Peyer's patch (tissue), 4 donors: ENCODE measurements at regions not wholly inside any gene's neighbourhood (a gene's known extent, or its start where the extent isn't known, plus 50 kb on each side); places are given as distances from the start of the nearest gene placed in this dataset.

Experiments
- DNase-seq, 3 donors: peaks; one replicate each; pipeline ENCODE4 v3.0.0-alpha.2; 2017 to 2019
- H3K27ac ChIP-seq, 4 donors: fragments of 200-600 bp; sonication (generic); one replicate each; pipeline ENCODE4 v1.5.1; 2016 to 2019
- H3K27me3 ChIP-seq, 2 donors: fragments of 200-600 bp; sonication (generic); one replicate each; pipeline ENCODE4 v1.5.1; 2019
- H3K36me3 ChIP-seq, 3 donors: fragments of 200-600 bp; sonication (generic); one replicate each; pipeline ENCODE4 v1.5.1; 2016 to 2019
- H3K4me1 ChIP-seq, 4 donors: fragments of 200-600 bp; sonication (generic); one replicate each; pipeline ENCODE4 v1.5.1; 2016 to 2019
- H3K4me3 ChIP-seq, 4 donors: fragments of 200-600 bp; sonication (generic); 1 replicate in 3 of 4; 2 replicates in 1 of 4; pipeline ENCODE4 v1.5.1; 2016 to 2019; ENCODE audit warnings: mild to moderate bottlenecking in 1 of 4
- H3K9me3 ChIP-seq, 4 donors: fragments of 200-600 bp; sonication (generic); one replicate each; pipeline ENCODE4 v1.5.1; 2016 to 2019; ENCODE audit warnings: mild to moderate bottlenecking in 1 of 4
- POLR2A ChIP-seq, 2 donors: fragments of 450-650 bp; IDR thresholded peaks; one replicate each; pipeline ENCODE4 v1.5.1; 2017; ENCODE audit warnings: antibody characterized with exemption in 2 of 2, mild to moderate bottlenecking in 2 of 2, moderate library complexity in 2 of 2
- TF ChIP-seq, protein P1 (sequence below), 6 experiments: fragments of 450-650 bp in 4 of 6; fragments of 200-600 bp in 2 of 6; sonication (generic) in 1 of 6; IDR thresholded peaks; one replicate each; pipeline ENCODE4 v1.5.1; 2017 to 2019; ENCODE audit warnings: antibody characterized with exemption in 6 of 6, mild to moderate bottlenecking in 3 of 6, moderate library complexity in 1 of 6

DNA sequence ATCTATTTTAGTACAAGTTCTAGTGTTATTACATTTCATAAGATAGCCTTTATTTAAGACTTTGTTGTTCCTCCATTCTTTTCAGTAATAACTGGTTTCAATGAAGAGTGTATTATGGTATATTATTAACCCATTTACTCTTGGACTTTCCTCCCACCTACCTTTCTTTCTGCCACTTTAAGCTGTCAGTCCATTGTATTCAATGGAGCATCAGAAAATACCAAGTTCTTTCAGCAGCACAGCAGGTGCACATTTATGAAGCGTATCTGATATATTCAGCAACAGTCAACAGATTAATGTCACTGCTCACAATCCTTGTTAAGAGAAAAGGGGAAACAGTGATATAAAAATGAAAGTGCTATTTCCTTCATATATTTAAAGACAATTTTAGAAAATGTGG lies 660.9 kb downstream of the C12orf50 start:
- H3K4me3 ChIP-seq, result no peak overlapping the region
- no peak for DNase-seq
- no peaks in the 10 kb centered on the region for H3K4me1 ChIP-seq
- H3K36me3 ChIP-seq, result no peaks in the 10 kb centered on the region
- no peaks in the 10 kb centered on the region for H3K27me3 ChIP-seq
- no peak overlapping the region for H3K27ac ChIP-seq
- no peaks in the 10 kb centered on the region for H3K9me3 ChIP-seq
- TF ChIP-seq, protein P1, sequence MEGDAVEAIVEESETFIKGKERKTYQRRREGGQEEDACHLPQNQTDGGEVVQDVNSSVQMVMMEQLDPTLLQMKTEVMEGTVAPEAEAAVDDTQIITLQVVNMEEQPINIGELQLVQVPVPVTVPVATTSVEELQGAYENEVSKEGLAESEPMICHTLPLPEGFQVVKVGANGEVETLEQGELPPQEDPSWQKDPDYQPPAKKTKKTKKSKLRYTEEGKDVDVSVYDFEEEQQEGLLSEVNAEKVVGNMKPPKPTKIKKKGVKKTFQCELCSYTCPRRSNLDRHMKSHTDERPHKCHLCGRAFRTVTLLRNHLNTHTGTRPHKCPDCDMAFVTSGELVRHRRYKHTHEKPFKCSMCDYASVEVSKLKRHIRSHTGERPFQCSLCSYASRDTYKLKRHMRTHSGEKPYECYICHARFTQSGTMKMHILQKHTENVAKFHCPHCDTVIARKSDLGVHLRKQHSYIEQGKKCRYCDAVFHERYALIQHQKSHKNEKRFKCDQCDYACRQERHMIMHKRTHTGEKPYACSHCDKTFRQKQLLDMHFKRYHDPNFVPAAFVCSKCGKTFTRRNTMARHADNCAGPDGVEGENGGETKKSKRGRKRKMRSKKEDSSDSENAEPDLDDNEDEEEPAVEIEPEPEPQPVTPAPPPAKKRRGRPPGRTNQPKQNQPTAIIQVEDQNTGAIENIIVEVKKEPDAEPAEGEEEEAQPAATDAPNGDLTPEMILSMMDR (IDR thresholded peaks at IDR 0.05), result no peak
- no peak for TF ChIP-seq POLR2A (IDR thresholded peaks at IDR 0.05)

DNA sequence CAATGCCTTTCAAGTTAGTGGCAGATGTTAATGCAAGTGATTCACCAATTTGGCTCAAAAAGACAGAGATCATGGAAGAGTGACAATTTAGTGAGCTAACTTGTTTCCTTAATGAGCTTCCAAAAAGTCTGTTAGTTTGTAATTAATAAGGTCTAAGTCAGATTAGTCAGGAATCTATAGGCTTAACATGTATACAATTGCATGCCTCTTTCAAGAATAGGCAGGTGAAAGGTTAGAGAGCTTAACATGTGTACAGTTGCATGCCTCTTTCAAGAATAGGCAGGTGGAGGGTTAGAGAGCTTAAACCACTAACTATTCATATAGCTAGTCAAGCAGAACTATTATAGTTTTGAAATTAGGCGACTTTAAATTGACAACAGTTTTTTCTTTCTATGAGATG lies 663.8 kb downstream of the C12orf50 start:
- TF ChIP-seq, protein P1 (IDR thresholded peaks at IDR 0.05), result no peak
- TF ChIP-seq POLR2A (IDR thresholded peaks at IDR 0.05), result no peak
- no peak for DNase-seq
- H3K27me3 ChIP-seq, result no peaks in the 10 kb centered on the region

GRCh38 chr12:87363497-87364084 lies 665.6 kb downstream of the C12orf50 start:
- TF ChIP-seq, protein P1 (IDR thresholded peaks at IDR 0.05), result no peak
- TF ChIP-seq POLR2A (IDR thresholded peaks at IDR 0.05), result no peak
- H3K27me3 ChIP-seq, result no peaks in the 10 kb centered on the region
- no peak overlapping the region for H3K4me3 ChIP-seq
- DNase-seq, result no peak
- H3K9me3 ChIP-seq, result no peaks in the 10 kb centered on the region
- no peaks in the 10 kb centered on the region for H3K4me1 ChIP-seq
- H3K27ac ChIP-seq, result no peak overlapping the region
- no peaks in the 10 kb centered on the region for H3K36me3 ChIP-seq

More for the DNA sequence above, 663.8 kb downstream of the C12orf50 start:
- Histone ChIP-seq H3K9me3 (no peaks in the 10 kb centered on the region), H3K36me3 (no peaks in the 10 kb centered on the region), H3K27ac (no peak overlapping the region), H3K4me1 (no peaks in the 10 kb centered on the region), H3K4me3 (no peak overlapping the region)

GRCh38 chr12:87349681-87350080 lies 679.5 kb downstream of the C12orf50 start:
- H3K27ac ChIP-seq, result no peak overlapping the region
- no peaks in the 10 kb centered on the region for H3K36me3 ChIP-seq
- TF ChIP-seq POLR2A (IDR thresholded peaks at IDR 0.05), result no peak
- TF ChIP-seq, protein P1 (IDR thresholded peaks at IDR 0.05), result no peak
- no peak overlapping the region for H3K4me3 ChIP-seq
- H3K9me3 ChIP-seq, result no peaks in the 10 kb centered on the region
- no peaks in the 10 kb centered on the region for H3K4me1 ChIP-seq
- DNase-seq, result no peak
- no peaks in the 10 kb centered on the region for H3K27me3 ChIP-seq

GRCh38 chr12:87348071-87348470 lies 681.1 kb downstream of the C12orf50 start:
- Histone ChIP-seq H3K36me3 (no peaks in the 10 kb centered on the region), H3K9me3 (no peaks in the 10 kb centered on the region), H3K27ac (no peak overlapping the region), H3K4me1 (no peaks in the 10 kb centered on the region), H3K4me3 (no peak overlapping the region), H3K27me3 (no peaks in the 10 kb centered on the region)
- no peak for TF ChIP-seq POLR2A (IDR thresholded peaks at IDR 0.05)
- TF ChIP-seq, protein P1 (IDR thresholded peaks at IDR 0.05), result no peak
- DNase-seq, result no peak

GRCh38 chr12:87344699-87345098 lies 684.5 kb downstream of the C12orf50 start:
- Histone ChIP-seq H3K36me3 (no peaks in the 10 kb centered on the region), H3K4me1 (no peaks in the 10 kb centered on the region), H3K4me3 (no peak overlapping the region), H3K9me3 (no peaks in the 10 kb centered on the region), H3K27ac (no peak overlapping the region), H3K27me3 (no peaks in the 10 kb centered on the region)
- no peak for DNase-seq
- TF ChIP-seq, protein P1 (IDR thresholded peaks at IDR 0.05), result peak in 3 of 6 experiments; percentile 20 to 43 (median 38)
- no peak for TF ChIP-seq POLR2A (IDR thresholded peaks at IDR 0.05)
